DMS 273 (cell line): ENCODE measurements at regions not wholly inside any gene's neighbourhood (a gene's known extent, or its start where the extent isn't known, plus 50 kb on each side); places are given as distances from the start of the nearest gene placed in this dataset.

Experiments
- DNase-seq: peaks from one replicate; lab custom pipeline; 2025; ENCODE audit not compliant: unreplicated experiment; lab: John Stamatoyannopoulos, UW

GRCh38 chr14:26017270-26017669 lies 580.6 kb downstream of the NOVA1 start:
- DNase-seq = no peak

DNA sequence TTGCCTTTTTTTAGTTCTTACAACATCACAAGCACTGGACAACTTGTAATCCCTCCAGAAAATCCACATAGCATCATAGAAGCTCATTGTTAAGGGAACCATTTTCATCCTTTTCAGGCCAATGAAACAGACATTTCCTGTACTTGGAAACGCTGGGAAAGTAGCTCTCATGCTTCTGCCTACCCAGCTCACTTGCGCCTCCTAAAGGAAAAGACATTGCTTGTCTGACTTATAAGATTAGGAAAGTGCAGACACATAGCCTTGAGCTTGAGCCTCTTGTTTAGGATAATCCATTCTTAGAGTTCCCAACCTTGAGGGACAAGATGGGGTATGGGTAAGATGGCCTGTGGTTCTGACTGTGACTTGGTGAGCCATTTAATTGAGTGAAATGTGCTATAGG lies 589.5 kb downstream of the NOVA1 start:
- DNase-seq = peak; percentile 45

- DNase-seq = no peak
Observed at GRCh38 chr14:26004342-26004741, 593.5 kb downstream of the NOVA1 start.

GRCh38 chr14:25993830-25994229 lies 604.0 kb downstream of the NOVA1 start:
- DNase-seq = no peak

- DNase-seq = no peak
Observed at GRCh38 chr14:25988536-25988935, 609.3 kb downstream of the NOVA1 start.

DNA sequence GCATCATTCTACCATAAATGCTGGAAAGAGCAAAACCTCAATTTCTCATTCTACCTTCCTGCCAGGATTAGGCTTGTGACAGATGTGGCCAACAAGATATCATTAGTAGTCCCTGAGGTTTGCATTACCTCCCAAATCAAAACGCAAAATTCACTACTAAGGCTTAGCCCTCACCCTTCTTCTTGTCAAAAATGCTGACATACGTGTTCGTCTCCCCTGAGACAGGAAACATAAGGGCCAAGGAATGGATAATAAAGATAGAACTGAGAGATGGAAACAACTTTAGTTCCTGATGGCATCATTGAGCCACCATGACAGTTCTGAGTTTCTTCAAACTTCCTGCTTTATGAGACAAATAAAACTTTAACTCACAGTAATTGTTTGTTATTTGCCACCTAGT lies 642.1 kb downstream of the NOVA1 start:
- no peak for DNase-seq

DNA sequence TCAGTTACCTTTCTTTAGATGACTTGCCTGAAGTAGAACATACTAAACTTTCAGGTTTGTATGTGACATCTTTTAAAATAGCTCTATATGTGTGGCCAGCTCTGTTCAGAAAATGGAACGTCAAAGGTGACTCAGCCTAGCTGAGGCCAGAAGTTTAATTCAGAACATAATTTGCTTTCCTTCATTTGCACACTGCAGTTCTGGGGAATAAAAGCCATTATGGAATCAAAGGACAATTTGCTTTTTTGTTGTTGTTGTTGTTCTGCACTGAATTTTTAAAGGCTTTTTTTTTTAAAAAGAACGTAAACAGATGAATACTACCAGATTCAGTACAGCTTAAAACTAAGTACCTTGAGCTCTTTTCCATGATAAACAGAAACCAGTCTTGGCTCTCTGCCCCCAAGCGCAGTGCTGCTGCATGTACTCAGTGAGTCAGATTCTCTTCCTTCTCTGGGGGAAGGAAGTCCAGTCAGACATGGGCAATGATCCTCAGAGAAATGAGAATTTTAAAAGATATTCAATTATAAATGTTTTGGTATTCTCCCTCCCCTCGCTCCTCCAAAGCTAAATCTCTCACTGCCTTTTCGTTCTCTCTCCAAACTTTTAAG lies 644.2 kb downstream of the NOVA1 start:
- no peak for DNase-seq

DNA sequence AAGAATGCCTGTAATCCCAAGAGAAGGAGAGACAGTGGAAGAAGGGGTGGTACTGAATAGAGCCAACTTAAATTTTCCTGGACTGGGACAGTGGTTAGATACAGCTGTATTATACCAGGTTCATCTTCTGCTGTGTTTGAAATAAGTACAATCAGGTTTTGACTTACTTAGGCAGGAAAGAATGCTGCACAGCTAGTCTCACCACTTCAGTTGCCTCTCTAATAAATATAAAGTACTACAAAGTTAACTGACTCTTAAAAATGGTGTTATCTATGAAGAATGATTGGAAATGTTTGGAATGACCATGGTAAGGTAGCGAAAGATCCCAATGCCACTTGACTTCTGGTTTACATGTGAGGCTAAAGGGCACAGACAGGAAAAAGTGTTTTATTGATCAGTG lies 652.1 kb downstream of the NOVA1 start:
- no peak for DNase-seq

DNA sequence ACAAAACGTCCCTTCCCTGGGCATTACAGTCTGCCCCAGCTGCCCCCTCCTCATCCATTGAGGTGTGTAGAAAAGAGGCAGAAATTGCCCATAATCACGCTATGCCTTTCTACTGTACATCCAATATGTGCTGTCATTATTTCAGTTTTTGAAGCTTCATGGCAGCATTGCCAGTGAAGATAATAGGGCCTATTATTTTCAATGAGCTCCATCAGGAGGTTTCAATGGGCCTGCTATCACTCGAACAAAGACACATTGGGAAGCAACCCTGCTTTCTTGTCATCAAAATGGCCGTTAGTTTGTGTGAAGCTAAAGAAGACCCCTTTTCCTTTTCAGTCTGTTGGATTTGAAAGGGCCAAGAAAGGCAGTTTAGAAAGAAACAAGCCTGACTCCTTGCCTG lies 653.8 kb downstream of the NOVA1 start:
- no peak for DNase-seq

DNA sequence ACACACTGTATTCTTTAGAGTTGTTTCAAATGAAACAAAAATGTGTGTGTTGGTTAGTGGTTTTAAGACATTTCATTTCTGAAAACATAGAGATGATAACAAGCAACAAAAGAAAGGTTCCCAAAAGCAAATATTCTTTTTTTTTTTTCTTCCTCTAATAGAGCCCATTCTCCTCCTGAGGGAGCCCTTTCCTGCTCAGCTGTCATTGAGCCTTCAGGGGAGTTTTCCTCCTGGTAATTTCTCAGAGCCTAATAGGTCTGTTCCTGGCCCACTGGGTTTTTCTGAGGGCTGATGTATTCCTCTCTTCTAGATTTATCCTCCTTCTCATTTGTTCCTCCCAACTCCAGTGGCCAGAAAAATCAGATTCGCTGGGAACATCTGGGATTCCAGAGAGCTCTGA lies 654.5 kb downstream of the NOVA1 start:
- DNase-seq = no peak

DNA sequence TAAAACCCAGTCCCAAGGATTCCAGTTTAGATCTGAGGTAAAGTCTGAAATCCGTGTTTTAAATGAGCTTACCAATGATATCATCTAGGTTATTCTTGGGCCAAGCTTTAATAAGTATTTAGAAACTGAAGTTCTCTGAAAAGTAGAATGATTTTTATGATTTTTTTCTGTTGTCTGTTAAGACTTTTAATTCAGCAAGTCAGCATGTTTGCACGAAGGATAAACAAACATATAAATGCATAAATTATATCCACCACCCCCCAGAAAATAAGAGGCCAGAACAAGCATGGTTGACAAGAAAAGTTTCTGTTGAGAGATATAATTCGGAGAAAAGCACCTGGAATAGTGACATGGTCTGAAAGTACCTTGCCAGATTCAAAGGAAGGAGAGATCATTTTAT lies 655.7 kb downstream of the NOVA1 start:
- DNase-seq = no peak

DNA sequence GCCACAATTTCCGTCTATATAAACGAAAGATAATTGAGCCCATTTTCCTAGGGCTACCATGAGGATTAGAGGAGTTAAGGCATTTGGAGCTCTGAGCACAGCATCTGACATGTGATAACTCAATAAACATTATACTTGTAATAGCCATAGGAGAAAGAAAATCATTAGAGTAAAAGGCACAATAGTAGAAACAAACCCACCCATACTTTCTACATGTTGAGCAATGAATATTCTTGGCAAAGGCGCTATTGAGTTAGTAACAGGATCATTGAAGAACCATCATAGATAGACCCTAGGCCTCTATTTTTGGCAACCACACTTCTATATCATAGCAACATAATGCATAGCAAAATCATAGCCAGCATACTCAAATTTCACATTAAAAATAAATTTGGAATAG lies 664.1 kb downstream of the NOVA1 start:
- no peak for DNase-seq

- peak; percentile 48 for DNase-seq
Observed at GRCh38 chr14:25929881-25930615, 667.8 kb downstream of the NOVA1 start.

GRCh38 chr14:25911831-25912230 lies 686.0 kb downstream of the NOVA1 start:
- DNase-seq = no peak

DNA sequence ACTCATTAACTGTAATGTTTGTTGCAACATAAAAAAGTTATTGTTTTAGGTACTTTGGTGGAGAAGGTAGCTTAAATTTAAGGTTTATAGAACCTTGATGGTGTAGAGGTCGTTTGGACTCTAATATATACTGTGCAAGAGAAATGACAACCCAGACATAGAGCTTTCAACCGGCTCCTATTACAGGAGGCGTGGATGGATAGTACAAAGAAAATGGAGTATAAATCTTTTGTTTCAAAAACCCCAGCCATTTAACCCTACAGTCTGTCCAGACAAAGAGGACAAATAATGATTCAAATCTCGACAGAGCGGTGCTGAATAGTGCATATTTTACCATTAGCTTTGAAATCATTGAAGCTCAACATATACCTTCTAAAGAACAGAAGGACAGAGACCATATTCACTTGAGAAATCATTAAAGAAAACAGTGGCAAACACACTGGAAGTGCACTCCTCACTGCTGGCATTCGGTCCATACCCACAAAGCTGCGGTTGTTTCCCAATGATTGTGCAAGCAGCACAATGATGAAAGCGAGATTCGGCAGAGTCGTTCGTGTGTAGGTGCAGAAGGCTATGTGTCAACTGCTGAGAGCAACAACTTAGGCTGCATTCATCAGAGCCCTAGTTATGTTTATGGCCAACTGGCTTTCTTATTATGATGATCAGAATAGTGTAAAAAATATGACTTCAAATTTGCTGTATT lies 688.6 kb downstream of the NOVA1 start:
- DNase-seq = no peak

- no peak for DNase-seq
Observed at GRCh38 chr14:25908277-25909044, 689.4 kb downstream of the NOVA1 start.

DNA sequence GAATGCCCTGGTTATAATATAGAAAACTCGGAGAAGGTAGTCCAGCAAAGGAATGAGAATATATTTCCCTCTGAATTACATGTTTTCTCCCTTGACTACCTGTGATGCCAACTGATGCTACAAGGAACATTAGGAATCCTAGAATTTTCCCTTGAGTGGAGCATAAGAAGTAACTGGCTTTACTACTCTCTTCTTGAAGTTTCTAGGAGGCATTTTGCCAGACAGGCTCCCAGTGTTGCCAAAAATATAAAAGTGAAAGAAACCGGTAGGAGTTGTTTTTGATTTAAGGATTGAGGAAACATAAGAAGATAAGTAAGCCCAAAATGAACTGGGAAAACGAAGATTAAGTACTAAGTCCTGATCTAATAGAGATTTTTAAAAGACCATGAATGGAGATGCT lies 693.4 kb downstream of the NOVA1 start:
- no peak for DNase-seq

- DNase-seq = no peak
Observed at GRCh38 chr14:25899197-25899596, 698.6 kb downstream of the NOVA1 start.

DNA sequence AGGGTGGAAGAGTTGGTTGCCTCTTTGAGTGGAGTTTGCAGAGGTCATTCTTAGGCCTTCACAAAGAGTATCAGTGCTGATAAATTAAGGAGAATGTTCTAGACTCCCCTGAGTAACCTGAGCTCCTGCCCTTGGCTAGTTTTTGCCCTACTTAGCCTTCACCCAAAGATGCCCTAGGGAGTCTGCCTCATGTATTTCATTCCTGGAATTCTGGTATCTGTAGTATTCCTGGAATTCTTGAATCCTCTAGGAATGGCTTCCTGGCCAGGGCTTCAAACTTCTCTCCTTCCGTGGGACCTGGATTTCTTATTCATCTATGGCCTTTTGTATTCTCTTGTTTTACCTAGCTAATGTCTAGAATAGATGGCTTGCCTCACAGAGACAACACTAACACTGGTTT lies 701.1 kb downstream of the NOVA1 start:
- no peak for DNase-seq

DNA sequence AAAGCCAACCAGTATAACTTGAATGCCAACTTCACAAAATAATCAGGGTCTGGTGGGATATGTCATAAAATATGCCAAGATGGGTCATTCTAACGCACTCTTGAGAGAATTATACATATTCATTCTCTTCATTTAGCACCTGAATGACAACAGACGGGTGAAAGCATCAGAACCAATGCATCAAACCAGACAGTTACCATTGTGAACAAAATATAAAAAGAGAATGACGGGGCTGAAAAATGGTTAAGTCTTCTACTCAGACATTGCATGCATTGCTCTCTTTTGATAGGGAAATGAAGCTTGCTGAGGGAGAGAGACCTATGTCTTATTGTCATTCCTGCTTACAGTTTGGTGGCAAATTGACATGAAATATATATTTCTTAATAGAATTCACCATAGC lies 702.1 kb downstream of the NOVA1 start:
- no peak for DNase-seq

GRCh38 chr14:25887251-25887878 lies 710.5 kb downstream of the NOVA1 start:
- DNase-seq = no peak
